A549 (cell line): ENCODE measurements at regions not wholly inside any gene's neighbourhood (a gene's known extent, or its start where the extent isn't known, plus 50 kb on each side); places are given as distances from the start of the nearest gene placed in this dataset.
"Not testable (repeated sequence)": the region's sequence is repeated elsewhere in the genome, so short reads cannot be mapped to it uniquely, and the experiment has no call there.

ENCODE experiments used
- ATAC-seq, 2 experiments: fragments of 200-7000 bp in 1 of 2; fragments of >200 bp in 1 of 2; cut with Nextera tagmentation in 1 of 2; cut with Tn5 transposase in 1 of 2; 3 replicates each; pipeline versions ENCODE4 v1.8.0 to v1.9.1; 2018 to 2020; ENCODE audit warnings: mild to moderate bottlenecking in 1 of 2, moderate library complexity in 1 of 2
- CTCF ChIA-PET: fragments of 300-600 bp; sonication (Branson Sonifier 250); formaldehyde crosslinking; extraction: SDS; loops from one replicate; lab custom pipeline; 2021; ENCODE audit warnings: antibody characterized with exemption, inconsistent platforms; lab: Yijun Ruan, JAX
- POLR2A ChIA-PET: fragments of 350-600 bp; formaldehyde crosslinking; extraction: SDS; loops from one replicate; lab custom pipeline; 2021; ENCODE audit warnings: antibody characterized with exemption, inconsistent platforms; lab: Yijun Ruan, JAX
- DNase-seq, 2 experiments: peaks; one replicate each; pipeline versions ENCODE4 v3.0.0 to v3.0.0-alpha.2; 2011 to 2016; ENCODE audit warnings: low read depth in 1 of 2, low spot score in 1 of 2
- FAIRE-seq: peaks from 2 replicates; lab custom pipeline; 2011; peaks lifted over from hg19 to GRCh38; lab: Jason Lieb, UNC
- H3K27ac ChIP-seq, 2 experiments: fragments of >200 bp; sonication (Bioruptor Twin); formaldehyde crosslinking; 3 replicates each; pipeline ENCODE4 v1.5.1; 2016 to 2017
- H3K4me1 ChIP-seq: fragments of >200 bp; sonication (Bioruptor Twin); formaldehyde crosslinking; 3 replicates; pipeline ENCODE4 v1.6.1; 2016
- H3K4me2 ChIP-seq: fragments of >200 bp; sonication (Bioruptor Twin); formaldehyde crosslinking; 3 replicates; pipeline ENCODE4 v1.6.1; 2016
- H3K4me3 ChIP-seq: fragments of >200 bp; sonication (Bioruptor Twin); formaldehyde crosslinking; 3 replicates; pipeline ENCODE4 v1.5.1; 2016
- H3K9me3 ChIP-seq: fragments of >200 bp; sonication (Bioruptor Twin); formaldehyde crosslinking; 3 replicates; pipeline ENCODE4 v1.6.1; 2016
- CBX2 ChIP-seq: fragments of 200-600 bp; sonication (generic); IDR thresholded peaks from 2 replicates; pipeline ENCODE4 v1.6.1; 2016; ENCODE audit warnings: low read depth, mild to moderate bottlenecking, borderline replicate concordance
- CBX8 ChIP-seq: fragments of 200-600 bp; sonication (generic); IDR thresholded peaks from 2 replicates; pipeline ENCODE4 v1.6.1; 2016
- CHD4 ChIP-seq: fragments of 200-600 bp; sonication (generic); IDR thresholded peaks from 2 replicates; pipeline ENCODE4 v1.6.1; 2016; ENCODE audit warnings: antibody characterized with exemption, mild to moderate bottlenecking, borderline replicate concordance
- EHF ChIP-seq: fragments of 250-450 bp; sonication (Bioruptor Pico); IDR thresholded peaks from 2 replicates; pipeline ENCODE4 v1.5.0; 2020; ENCODE audit warnings: mild to moderate bottlenecking
- ESRRA ChIP-seq: fragments of 150-350 bp; IDR thresholded peaks from 2 replicates; pipeline ENCODE4 v1.6.1; 2014; ENCODE audit warnings: mild to moderate bottlenecking, low read length, borderline replicate concordance
- FOSL2 ChIP-seq, 2 experiments: fragments of 450-650 bp in 1 of 2; fragments of >200 bp in 1 of 2; sonication (Bioruptor Twin) in 1 of 2; formaldehyde crosslinking; IDR thresholded peaks; 2 replicates each; pipeline versions ENCODE4 v1.5.0 to v1.6.1; 2016 to 2020; ENCODE audit warnings: mild to moderate bottlenecking in 1 of 2, moderate library complexity in 1 of 2
- HOXB13 ChIP-seq: fragments of 250-450 bp; sonication (Bioruptor Pico); IDR thresholded peaks from 2 replicates; pipeline ENCODE4 v1.5.0; 2020; ENCODE audit warnings: low read depth, mild to moderate bottlenecking, moderate library complexity
- MYC ChIP-seq: IDR thresholded peaks from 2 replicates; pipeline ENCODE4 v1.6.1; 2012; ENCODE audit warnings: mild to moderate bottlenecking, inconsistent platforms, low read length, improper control_type of control experiment, borderline replicate concordance
- POLR2A ChIP-seq: IDR thresholded peaks from 2 replicates; pipeline ENCODE4 v1.6.1; 2012; ENCODE audit warnings: mild to moderate bottlenecking, low read length
- POLR2AphosphoS2 ChIP-seq: conservative IDR thresholded peaks from 2 replicates; pipeline ENCODE4 v1.6.1; 2012; ENCODE audit warnings: low read length, improper control_type of control experiment, inconsistent platforms
- TFCP2L1 ChIP-seq: fragments of 250-450 bp; sonication (Bioruptor Pico); IDR thresholded peaks from 2 replicates; pipeline ENCODE4 v1.5.0; 2021; ENCODE audit warnings: mild to moderate bottlenecking
- TP53 ChIP-seq: fragments of 250-450 bp; sonication (Bioruptor Pico); IDR thresholded peaks from 2 replicates; pipeline ENCODE4 v1.5.0; 2021; ENCODE audit warnings: mild to moderate bottlenecking, moderate library complexity
- ZNF302 ChIP-seq: fragments of 250-450 bp; sonication (Bioruptor Pico); IDR thresholded peaks from 2 replicates; pipeline ENCODE4 v1.9.0; 2021; ENCODE audit warnings: inconsistent platforms, mild to moderate bottlenecking, moderate library complexity
- WGBS: methylation state at CpG from one replicate; pipeline ENCODE4 v1.1.6; 2017; ENCODE audit errors: missing lambda C conversion rate; 5-methylcytosine and 5-hydroxymethylcytosine counted together
- TF ChIP-seq, protein P1 (sequence below): IDR thresholded peaks from 2 replicates; pipeline ENCODE4 v1.6.1; 2012; ENCODE audit warnings: low read depth, borderline replicate concordance
- TF ChIP-seq, protein P2 (sequence below): IDR thresholded peaks from 2 replicates; pipeline ENCODE4 v1.6.1; 2012
- TF ChIP-seq, protein P3 (sequence below): fragments of 150-350 bp; IDR thresholded peaks from 2 replicates; pipeline ENCODE4 v1.6.1; 2014; ENCODE audit warnings: low read depth, mild to moderate bottlenecking, low read length
- TF ChIP-seq, protein P4 (sequence below): fragments of 200-600 bp; sonication (generic); IDR thresholded peaks from 2 replicates; pipeline ENCODE4 v1.6.1; 2016; ENCODE audit warnings: antibody characterized with exemption, mild to moderate bottlenecking, moderate library complexity

DNA sequence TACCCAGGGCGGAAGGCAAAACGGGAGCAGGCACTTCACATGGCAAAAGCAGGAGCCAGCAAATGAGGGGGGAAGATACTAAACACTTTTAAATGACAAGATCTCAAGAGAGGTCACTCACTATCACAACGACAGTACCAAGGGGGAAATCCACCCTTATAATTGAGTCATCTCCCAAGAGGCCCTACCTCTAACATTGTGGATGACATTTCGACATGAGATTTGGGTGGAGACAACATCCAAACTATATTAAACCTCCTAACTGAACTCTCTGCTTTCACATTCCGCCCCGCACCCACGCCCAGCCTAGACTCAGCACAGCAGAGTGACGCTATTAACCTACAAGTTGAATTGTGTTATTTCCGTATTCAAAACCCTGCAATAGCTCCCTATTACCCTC is 76.7 kb upstream of the SCAF11 start:
- no peak overlapping the region for H3K4me3 ChIP-seq
- DNase-seq (no peak), ATAC-seq (no peak), FAIRE-seq (no peak)
- TF ChIP-seq, protein P1, sequence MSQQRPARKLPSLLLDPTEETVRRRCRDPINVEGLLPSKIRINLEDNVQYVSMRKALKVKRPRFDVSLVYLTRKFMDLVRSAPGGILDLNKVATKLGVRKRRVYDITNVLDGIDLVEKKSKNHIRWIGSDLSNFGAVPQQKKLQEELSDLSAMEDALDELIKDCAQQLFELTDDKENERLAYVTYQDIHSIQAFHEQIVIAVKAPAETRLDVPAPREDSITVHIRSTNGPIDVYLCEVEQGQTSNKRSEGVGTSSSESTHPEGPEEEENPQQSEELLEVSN: no peak
- TF ChIP-seq MYC (no peak), POLR2A (no peak)
- 0 out of 3 replicates have a peak, but pooled peaks cover 5% of the 10 kb centered on the region for H3K4me1 ChIP-seq
- H3K4me2 ChIP-seq: no peak overlapping the region
- no peak overlapping the region for H3K27ac ChIP-seq
- H3K9me3 ChIP-seq: 0 out of 3 replicates have a peak, but pooled peaks cover under 1% of the 10 kb centered on the region
- 63% methylated on average over 9 of the region's 9 CpGs for WGBS
- POLR2A ChIA-PET: no interaction called here
- CTCF ChIA-PET: no interaction called here

DNA sequence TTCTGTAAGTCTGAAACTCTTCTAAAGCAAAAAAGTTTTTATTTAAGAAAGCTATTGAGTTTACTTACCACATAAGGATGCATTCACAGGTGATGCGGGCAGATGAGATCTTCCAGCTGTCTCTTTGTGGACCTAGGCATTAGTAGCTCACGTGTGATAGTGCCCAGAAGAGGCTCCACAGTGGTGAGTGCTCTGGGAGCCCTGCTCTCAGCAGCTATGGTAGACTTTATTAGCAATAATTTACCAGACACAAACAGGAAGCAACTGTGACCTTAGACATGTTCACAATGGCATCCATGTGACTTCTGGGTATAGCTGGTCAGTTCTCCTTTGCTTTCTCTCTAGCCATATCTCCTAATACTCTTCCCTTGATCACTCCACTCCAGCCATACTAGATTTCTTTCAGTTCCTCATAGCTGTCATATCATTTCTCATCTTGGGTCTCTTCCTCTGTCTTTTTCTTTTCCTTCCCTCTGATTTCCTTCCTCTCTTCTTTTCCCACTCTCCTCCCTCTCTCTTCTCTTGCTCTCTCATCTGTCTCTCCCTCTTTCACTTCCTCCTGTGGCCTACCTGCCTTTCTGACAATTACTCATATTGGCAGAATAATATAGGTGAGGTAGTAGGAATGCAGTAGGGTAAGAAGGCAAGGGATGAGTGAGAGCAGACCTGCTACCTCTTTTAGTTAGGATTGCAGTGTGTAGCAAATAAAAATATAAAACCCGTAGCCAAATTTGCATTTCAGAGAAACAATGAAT is 75.2 kb upstream of the SCAF11 start:
- Histone ChIP-seq H3K4me3 (no peak overlapping the region), H3K27ac (no peak overlapping the region), H3K4me2 (no peak overlapping the region), H3K4me1 (no peaks in the 10 kb centered on the region), H3K9me3 (0 out of 3 replicates have a peak, but pooled peaks cover 8% of the 10 kb centered on the region)
- ATAC-seq (no peak), FAIRE-seq (no peak), DNase-seq (no peak)
- CTCF ChIA-PET: no interaction called here
- POLR2A ChIA-PET: no interaction called here
- 52% methylated on average over 3 of the region's 3 CpGs for WGBS
- TF ChIP-seq EHF (CRISPR knock-in tag) (no peak), FOSL2 (IDR thresholded peaks at IDR 0.05) (no peak), FOSL2 (CRISPR knock-in tag; IDR thresholded peaks at IDR 0.05) (no peak), POLR2AphosphoS2 (no peak), ZNF302 (CRISPR knock-in tag) (no peak), TFCP2L1 (CRISPR knock-in tag) (no peak), CBX8 (no peak), CHD4 (no peak), TP53 (CRISPR knock-in tag) (no peak)
- TF ChIP-seq, protein P2, sequence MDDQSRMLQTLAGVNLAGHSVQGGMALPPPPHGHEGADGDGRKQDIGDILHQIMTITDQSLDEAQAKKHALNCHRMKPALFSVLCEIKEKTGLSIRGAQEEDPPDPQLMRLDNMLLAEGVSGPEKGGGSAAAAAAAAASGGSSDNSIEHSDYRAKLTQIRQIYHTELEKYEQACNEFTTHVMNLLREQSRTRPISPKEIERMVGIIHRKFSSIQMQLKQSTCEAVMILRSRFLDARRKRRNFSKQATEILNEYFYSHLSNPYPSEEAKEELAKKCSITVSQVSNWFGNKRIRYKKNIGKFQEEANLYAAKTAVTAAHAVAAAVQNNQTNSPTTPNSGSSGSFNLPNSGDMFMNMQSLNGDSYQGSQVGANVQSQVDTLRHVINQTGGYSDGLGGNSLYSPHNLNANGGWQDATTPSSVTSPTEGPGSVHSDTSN: no peak
- TF ChIP-seq, protein P3, sequence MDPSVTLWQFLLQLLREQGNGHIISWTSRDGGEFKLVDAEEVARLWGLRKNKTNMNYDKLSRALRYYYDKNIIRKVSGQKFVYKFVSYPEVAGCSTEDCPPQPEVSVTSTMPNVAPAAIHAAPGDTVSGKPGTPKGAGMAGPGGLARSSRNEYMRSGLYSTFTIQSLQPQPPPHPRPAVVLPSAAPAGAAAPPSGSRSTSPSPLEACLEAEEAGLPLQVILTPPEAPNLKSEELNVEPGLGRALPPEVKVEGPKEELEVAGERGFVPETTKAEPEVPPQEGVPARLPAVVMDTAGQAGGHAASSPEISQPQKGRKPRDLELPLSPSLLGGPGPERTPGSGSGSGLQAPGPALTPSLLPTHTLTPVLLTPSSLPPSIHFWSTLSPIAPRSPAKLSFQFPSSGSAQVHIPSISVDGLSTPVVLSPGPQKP: no peak

DNA sequence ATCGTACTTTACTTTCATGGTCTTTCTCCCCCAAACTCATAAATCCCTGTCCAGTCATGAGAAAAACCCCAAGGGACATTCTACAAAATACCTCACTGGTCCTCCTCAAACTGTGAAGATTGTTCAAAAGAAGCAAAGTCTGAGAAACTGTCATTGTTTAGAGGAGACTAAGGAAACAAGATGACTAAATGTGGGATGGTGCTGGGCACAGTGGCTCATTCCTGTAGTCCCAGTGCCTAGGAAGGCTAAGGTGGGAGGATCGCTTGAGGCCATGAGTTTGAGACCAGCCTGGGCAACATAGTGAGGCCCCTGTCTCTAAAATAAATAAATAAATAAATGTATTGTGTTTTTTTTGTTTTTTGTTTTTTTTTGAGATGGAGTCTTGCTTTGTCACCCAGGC is 74.2 kb upstream of the SCAF11 start:
- FAIRE-seq: no peak
- ChIA-PET CTCF (no interaction called here), POLR2A (no interaction called here)
- no peak for ATAC-seq
- H3K27ac ChIP-seq: no peak overlapping the region
- 29% methylated on average over 2 of the region's 2 CpGs for WGBS
- H3K4me1 ChIP-seq: no peaks in the 10 kb centered on the region
- DNase-seq: no peak
- H3K4me2 ChIP-seq: no peak overlapping the region
- H3K4me3 ChIP-seq: no peak overlapping the region
- TF ChIP-seq EHF (CRISPR knock-in tag) (no peak), HOXB13 (no peak), CBX8 (no peak), CBX2 (no peak), ESRRA (no peak)
- TF ChIP-seq, protein P4, sequence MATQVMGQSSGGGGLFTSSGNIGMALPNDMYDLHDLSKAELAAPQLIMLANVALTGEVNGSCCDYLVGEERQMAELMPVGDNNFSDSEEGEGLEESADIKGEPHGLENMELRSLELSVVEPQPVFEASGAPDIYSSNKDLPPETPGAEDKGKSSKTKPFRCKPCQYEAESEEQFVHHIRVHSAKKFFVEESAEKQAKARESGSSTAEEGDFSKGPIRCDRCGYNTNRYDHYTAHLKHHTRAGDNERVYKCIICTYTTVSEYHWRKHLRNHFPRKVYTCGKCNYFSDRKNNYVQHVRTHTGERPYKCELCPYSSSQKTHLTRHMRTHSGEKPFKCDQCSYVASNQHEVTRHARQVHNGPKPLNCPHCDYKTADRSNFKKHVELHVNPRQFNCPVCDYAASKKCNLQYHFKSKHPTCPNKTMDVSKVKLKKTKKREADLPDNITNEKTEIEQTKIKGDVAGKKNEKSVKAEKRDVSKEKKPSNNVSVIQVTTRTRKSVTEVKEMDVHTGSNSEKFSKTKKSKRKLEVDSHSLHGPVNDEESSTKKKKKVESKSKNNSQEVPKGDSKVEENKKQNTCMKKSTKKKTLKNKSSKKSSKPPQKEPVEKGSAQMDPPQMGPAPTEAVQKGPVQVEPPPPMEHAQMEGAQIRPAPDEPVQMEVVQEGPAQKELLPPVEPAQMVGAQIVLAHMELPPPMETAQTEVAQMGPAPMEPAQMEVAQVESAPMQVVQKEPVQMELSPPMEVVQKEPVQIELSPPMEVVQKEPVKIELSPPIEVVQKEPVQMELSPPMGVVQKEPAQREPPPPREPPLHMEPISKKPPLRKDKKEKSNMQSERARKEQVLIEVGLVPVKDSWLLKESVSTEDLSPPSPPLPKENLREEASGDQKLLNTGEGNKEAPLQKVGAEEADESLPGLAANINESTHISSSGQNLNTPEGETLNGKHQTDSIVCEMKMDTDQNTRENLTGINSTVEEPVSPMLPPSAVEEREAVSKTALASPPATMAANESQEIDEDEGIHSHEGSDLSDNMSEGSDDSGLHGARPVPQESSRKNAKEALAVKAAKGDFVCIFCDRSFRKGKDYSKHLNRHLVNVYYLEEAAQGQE: no peak
- TF ChIP-seq, all 56 proteins: peak for 0
- peaks cover 14% of the 10 kb centered on the region; the same call in 2 of the 3 replicates for H3K9me3 ChIP-seq

DNA sequence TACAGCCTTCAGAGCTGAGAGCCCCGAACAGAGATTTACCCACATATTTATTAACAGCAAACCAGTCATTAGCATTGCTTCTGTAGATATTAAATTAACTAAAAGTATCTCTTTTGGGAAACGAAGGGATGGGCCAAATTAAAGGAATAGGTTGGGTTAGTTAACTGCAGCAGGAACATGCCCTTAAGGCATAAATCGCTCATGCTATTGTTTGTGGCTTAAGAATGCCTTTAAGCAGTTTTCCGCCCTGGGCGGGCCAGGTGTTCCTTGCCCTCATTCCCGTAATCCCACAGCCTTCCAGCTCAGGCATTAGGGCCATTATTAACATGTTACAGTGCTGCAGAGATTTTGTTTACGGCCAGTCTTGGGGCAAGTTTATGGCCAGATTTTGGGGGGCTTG is 68.3 kb upstream of the SCAF11 start:
- H3K9me3 ChIP-seq: peaks cover 24% of the 10 kb centered on the region; the same call in 2 of the 3 replicates
- H3K4me1 ChIP-seq, H3K4me2 ChIP-seq, H3K4me3 ChIP-seq, ATAC-seq, POLR2A ChIA-PET, DNase-seq, FAIRE-seq, H3K27ac ChIP-seq: not testable (repeated sequence)
- 46% methylated on average over 7 of the region's 7 CpGs for WGBS
- CTCF ChIA-PET: interaction anchor here (0.6 to 1.4 kb wide), 5 partner anchors 11 to 318 kb away, joined by 3 to 5 read pairs (median 4); no protein-coding TSS in a partner anchor
